SK-N-SH (cell line): ENCODE measurements at regions not wholly inside any gene's neighbourhood (a gene's known extent, or its start where the extent isn't known, plus 50 kb on each side); places are given as distances from the start of the nearest gene placed in this dataset.

Experiments
- CTCF ChIP-seq: fragments of 200-600 bp; sonication (generic); IDR thresholded peaks from 2 replicates; pipeline ENCODE4 v1.6.1; 2017; ENCODE audit warnings: antibody characterized with exemption, mild to moderate bottlenecking, moderate library complexity
- EP300 ChIP-seq, 2 experiments: IDR thresholded peaks; 2 replicates each; pipeline versions ENCODE4 v1.4.0 to v1.6.1; 2012; ENCODE audit warnings: borderline replicate concordance in 1 of 2, low read depth in 1 of 2, low read length in 1 of 2
- EZH2phosphoT487 ChIP-seq: fragments of 200-600 bp; sonication (generic); IDR thresholded peaks from 2 replicates; pipeline ENCODE4 v1.6.1; 2017; ENCODE audit warnings: low read depth, mixed run types, mild to moderate bottlenecking, antibody characterized with exemption, moderate library complexity, borderline replicate concordance
- MAX ChIP-seq: IDR thresholded peaks from 2 replicates; pipeline ENCODE4 v1.4.0; 2012; ENCODE audit warnings: low read depth
- MXI1 ChIP-seq: IDR thresholded peaks from 2 replicates; pipeline ENCODE4 v1.6.1; 2012; ENCODE audit warnings: mild to moderate bottlenecking, low read depth, low read length, improper control_type of control experiment
- POLR2AphosphoS5 ChIP-seq: IDR thresholded peaks from 2 replicates; pipeline ENCODE4 v1.6.1; 2012; ENCODE audit warnings: low read depth, low read length
- REST ChIP-seq: IDR thresholded peaks from 2 replicates; pipeline ENCODE4 v1.6.1; 2012; ENCODE audit warnings: mild to moderate bottlenecking, low read depth, low read length, moderate library complexity
- RFX5 ChIP-seq: IDR thresholded peaks from 2 replicates; pipeline ENCODE4 v1.6.1; 2012; ENCODE audit warnings: mild to moderate bottlenecking, improper control_type of control experiment, low read length
- RXRA ChIP-seq: IDR thresholded peaks from 2 replicates; pipeline ENCODE4 v1.4.0; 2012; ENCODE audit warnings: low read depth, mild to moderate bottlenecking, borderline replicate concordance
- SIN3A ChIP-seq: IDR thresholded peaks from 2 replicates; pipeline ENCODE4 v1.6.1; 2012; ENCODE audit warnings: low read depth, mild to moderate bottlenecking, low read length, moderate library complexity, borderline replicate concordance
- SMC3 ChIP-seq: IDR thresholded peaks from 2 replicates; pipeline ENCODE4 v1.6.1; 2012; ENCODE audit warnings: low read depth, low read length, improper control_type of control experiment
- TCF12 ChIP-seq: IDR thresholded peaks from 2 replicates; pipeline ENCODE4 v1.4.0; 2012
- USF1 ChIP-seq: IDR thresholded peaks from 2 replicates; pipeline ENCODE4 v1.4.0; 2012; ENCODE audit warnings: low read depth, borderline replicate concordance
- USF2 ChIP-seq: fragments of 150-350 bp; IDR thresholded peaks from 2 replicates; pipeline ENCODE4 v1.6.1; 2017; ENCODE audit warnings: antibody characterized with exemption, low read length, low read depth, borderline replicate concordance

- TF ChIP-seq RXRA = no peak
- TF ChIP-seq CTCF = no peak
- no peak for TF ChIP-seq EZH2phosphoT487
- no peak for TF ChIP-seq USF2
- TF ChIP-seq TCF12 = no peak
- no peak for TF ChIP-seq SIN3A
- TF ChIP-seq SMC3 = no peak
- no peak for TF ChIP-seq RFX5
- no peak for TF ChIP-seq REST
- TF ChIP-seq EP300 (IDR thresholded peaks at IDR 0.05; ENCODE audit: borderline replicate concordance in 1 of 2, low read depth in 1 of 2, low read length in 1 of 2) = no peak
- TF ChIP-seq MAX = no peak
- TF ChIP-seq USF1 = no peak
- no peak for TF ChIP-seq POLR2AphosphoS5
- TF ChIP-seq MXI1 = no peak
Observed at GRCh38 chr11:133742353-133742752, 103.0 kb downstream of the SPATA19 start.
